ENCODE measurements at regions not wholly inside any gene's neighbourhood (a gene's known extent, or its start where the extent isn't known, plus 50 kb on each side); places are given as distances from the start of the nearest gene placed in this dataset.

DNA sequence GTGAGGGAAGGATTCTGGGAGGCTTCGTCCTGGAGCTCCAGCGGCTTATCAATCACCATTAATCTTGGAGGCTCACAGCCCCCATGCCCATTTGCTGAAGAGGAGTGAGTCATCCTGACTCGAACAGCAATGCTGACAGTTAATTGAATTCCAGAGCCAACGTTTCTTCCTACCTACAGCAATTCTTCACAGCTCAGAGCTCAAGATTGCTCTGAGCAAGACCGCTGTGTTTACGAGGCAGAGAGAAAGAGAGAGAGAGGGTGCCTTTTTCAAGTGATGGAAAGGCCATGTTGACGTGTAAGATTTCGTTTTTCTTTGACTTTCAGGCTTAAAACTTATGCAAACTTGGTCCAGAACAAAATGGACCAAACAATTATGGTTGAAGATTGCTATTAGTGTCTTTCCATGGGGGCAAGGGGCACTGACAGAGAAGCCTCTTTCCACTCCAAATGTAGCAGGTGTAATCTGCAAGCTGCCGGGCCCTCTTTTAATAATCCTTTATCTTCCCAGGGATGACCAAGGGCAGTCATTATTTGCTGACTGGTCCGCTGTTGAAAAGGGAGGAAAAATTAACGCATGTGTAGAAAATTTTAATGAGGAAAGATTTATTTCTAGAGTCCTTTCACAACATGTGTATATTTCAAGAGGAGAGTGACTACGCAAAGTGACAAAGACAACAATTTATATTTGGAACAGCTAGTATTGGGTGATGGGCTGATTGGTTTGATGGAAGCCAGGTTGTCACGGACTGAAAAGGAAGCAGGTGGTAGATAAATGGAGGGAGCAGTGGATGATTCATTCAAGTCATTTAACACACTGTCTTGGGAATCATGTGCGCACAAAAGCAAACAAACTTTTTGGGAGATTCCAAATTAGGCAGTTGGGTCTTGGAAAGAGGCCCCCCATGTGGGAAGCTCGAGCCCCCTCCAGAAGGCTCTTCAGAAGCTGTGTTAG lies 136.1 kb upstream of the IRF2BP2 start:
- no peak for DNase-seq (ENCODE audit: low read depth in 1 of 2, low spot score in 1 of 2)

DNA sequence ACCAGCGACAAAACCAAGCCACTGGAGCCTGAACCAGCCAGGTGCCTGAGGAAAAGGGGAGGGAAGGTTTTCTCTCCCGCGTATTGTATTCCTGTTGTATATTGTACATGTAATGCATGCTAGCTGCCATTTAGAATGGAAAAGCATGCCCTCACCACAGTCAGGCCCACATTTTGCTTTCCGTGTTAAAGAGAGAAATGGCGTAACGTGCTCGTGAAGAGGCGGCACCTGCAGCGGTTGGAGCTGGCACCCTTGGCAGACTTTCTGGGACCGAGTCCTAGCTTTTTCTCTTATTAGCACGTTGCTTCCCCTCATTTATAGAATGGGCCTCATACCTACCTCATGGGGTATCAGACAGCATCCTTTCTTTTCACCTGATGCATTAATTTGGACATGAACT lies 135.3 kb upstream of the IRF2BP2 start:
- DNase-seq (ENCODE audit: low read depth in 1 of 2, low spot score in 1 of 2): no peak

DNA sequence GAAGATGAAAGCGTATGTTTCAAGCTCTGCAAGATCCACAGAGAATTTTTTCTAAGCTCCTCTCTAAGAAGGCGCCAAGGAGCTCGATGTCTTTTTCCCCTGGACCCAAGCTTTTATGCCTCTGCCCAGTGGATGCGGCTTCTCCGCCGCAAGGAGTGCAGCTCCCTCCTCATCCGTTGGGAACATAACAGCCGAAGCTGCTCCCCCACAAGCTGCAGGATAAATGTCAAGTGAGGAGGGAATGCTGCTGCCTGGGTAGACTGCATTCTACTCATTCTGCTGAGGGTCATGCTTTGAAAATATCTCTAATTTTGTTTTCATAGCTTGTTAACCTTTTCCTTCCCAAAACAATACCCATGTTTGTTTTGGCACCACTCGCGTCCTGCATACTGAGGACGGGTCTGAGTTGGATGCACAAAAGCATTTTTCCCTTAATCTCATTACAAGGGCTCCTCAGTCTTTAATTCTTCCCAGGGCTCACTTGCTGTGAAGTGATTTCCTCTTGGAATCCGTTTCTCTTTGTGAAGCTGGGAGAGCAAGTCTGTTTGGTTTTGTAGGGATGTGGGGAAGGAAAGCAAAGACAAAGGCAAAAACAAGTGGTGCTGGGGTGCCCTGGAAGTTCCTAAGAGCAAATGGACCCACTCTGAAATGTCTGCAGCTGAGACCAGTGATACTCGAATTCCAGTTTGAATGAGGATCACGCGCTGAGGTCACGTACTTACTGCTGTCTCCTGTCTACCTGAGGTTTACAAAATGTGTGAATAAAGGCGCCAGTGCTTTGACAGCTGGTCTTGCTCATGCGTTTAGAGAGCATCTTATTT lies 134.0 kb upstream of the IRF2BP2 start:
- no peak for DNase-seq (ENCODE audit: low read depth in 1 of 2, low spot score in 1 of 2)

DNA sequence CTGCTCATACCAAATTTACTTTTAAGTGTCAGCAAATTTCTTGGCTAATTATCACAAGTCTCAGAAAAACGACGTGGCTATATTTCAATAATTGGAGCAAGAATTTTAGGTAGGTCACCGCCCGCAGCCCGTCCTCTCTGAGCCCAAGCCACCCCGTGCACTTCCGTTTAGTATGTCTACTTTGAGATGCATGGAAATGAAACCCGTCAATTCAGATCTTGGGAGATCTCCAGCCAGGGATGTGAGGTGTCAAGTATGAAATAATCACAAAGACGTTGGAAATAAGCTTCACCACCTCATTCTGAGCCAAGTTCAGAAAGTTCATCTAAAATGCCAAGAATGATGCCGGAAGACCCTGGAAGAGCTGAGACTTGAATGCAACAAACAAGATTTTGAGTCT lies 132.6 kb upstream of the IRF2BP2 start:
- DNase-seq (ENCODE audit: low read depth in 1 of 2, low spot score in 1 of 2): no peak

DNA sequence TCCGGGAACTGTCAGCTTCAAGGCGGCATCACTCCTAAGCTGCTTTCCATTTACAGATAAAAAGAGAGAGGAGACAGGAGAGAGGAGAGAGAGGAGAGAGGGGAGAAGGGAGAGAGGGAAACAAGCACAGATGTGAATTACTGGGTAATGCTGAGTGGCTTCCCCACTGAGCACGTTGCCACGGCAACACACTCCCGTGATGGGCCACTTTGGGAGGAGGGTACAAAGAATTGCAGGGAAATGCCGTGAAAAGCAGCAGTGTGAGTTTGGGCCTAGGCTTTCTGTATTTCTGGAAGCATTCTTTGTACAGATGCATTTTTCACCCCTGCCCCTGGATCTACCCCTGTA lies 128.0 kb upstream of the IRF2BP2 start:
- no peak for DNase-seq (ENCODE audit: low read depth in 1 of 2, low spot score in 1 of 2)

DNA sequence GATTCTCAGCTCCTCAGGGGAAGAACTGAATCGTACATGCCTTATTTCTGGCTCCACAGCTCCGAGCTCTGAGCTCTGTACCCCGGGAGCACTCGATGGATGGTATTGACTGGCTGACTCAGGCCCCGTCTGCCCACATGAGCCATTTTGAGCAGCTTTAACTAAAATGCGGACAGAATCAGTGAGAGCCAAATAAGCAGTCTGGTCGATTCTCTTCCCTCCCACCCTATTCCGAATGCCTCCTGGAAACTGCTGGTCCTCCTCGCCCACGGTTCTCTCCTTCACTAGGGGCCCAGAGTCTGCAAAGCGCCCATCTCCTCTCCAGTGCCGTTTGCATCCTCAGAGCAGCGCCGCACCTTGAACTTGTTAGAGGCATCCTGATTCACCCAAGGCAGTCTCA lies 125.9 kb upstream of the IRF2BP2 start:
- DNase-seq (ENCODE audit: low read depth in 1 of 2, low spot score in 1 of 2): no peak

DNA sequence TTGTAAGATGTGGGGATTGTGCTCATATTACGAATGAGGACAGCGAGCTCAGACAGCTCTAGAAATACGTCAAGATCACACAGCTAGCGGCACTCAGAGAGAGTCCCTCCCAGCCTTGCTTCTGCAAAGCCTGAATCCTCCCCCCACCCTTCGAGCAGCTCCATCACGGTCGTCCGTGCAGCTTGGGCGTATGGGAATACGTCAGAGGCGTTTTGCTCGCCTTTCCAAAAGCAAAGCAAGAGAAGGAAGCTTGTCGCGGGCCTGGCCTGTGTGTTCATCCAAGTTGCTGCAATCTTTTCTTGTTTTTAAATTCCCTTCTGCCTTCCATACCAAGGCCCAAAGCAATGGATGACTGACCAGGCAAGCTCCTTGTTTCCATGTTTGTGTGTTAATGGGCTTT lies 125.5 kb upstream of the IRF2BP2 start:
- no peak for DNase-seq (ENCODE audit: low read depth in 1 of 2, low spot score in 1 of 2)

DNA sequence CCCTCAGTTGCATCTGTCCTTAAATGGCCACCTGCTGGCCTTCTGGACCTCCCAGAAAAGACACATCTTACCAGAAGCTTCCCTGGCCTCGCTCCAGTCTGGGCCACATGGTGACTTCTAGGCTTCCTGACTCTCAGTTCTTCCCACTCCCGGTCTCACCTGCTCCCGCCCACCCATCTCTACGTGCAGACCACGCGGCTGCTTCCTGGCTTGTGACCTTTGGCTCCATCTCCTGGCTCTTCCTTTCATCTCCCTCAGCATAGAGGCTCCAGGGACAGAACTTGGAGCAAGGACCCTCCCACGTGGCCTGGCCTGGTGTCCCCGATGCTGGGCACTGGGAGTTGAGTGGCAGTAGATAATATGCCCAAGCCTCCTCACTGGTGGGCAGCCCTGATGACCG lies 124.9 kb upstream of the IRF2BP2 start:
- DNase-seq (ENCODE audit: low read depth in 1 of 2, low spot score in 1 of 2): no peak

DNA sequence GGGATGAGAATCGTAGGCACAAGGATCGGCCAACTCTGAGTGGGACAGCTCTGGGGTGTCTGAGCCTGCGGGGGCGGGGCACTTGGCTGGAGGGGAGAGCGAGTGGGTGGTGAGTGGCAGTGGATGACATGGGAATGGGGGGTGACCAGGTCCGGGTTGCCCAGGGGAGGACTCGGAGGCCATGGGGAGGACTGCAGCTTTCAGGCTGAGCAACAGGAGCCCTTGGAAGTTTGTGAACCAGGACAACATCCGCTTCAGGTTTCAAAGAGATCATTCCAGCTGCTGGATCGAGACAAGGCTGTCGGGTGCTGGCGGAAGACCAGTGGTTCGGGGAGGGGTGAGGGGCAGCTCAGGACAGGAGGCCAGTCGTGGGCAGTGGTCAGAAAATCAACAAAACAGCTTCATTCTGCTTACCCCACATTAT lies 124.4 kb upstream of the IRF2BP2 start:
- DNase-seq (ENCODE audit: low read depth in 1 of 2, low spot score in 1 of 2): no peak

DNA sequence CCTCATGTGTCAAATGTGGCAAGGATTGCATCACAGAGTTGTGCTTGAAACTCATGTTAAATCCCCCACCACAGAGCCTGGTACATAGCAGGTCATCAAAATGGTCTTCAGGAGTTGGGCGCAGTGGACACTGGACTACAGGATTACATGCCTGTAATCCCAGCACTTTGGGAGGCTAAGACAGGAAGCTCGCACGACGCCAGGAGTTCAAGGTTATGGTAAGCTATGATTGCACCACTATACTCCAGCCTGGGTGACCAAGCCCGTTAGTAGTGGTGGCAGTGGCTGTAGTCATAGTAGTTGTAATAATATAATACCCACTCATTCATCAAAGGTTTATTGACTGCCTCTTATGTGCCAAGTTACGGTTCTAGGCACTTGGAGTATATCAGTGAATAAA lies 123.4 kb upstream of the IRF2BP2 start:
- DNase-seq (ENCODE audit: low read depth in 1 of 2, low spot score in 1 of 2): no peak

DNA sequence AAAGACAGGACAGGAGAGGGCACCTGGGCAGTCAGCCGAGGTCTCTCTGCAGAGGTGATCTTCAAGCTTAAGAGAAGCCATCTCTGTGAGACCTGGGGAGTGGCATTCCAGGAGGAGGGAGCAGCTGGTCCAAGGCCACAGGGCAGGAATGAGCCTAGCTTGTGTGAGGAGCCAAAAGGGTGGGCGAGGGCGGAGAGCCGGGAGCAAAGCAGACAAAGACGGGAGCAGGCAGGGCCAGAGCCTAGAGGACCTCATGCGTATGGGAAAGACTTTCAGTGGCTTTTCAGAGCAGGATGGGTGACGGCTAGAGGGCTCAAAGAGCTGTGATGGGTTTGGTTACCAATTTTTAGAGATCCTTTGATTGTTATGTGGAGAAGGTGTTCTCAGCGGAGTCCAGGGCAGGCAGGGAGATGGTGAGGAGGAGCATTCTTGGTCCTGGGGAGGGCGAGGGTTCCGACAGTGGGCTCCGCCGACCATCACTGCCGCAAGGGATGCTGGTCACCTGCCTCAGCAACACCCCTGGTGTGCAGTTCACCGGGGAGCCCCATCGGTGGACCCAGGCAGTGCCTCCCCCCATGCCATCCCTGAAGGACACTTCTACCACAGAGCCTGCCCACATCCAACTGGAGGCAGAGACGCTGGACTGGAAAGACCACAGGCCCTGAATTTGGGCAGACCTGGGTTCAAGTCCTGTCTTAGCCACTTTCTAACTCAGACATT lies 122.9 kb upstream of the IRF2BP2 start:
- no peak for DNase-seq (ENCODE audit: low read depth in 1 of 2, low spot score in 1 of 2)

DNA sequence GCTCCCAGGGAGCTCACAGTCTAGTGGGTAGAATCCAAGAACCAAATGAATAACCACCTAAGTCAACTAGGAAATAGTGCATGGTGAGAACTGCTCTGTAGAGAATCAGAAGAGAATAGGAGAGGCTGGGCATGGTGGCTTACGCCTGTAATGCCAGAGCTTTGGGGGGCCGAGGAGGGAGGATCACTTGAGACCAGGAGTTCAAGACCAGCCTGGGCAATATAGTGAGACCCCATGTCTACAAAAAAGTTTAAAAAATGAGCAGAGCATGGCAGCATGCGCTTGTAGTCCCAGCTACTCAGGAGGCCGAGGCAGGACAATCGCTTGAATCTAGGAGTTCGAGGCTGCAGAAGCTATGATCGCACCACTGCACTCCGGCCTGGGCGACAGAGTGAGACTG lies 122.3 kb upstream of the IRF2BP2 start:
- no peak for DNase-seq (ENCODE audit: low read depth in 1 of 2, low spot score in 1 of 2)

DNA sequence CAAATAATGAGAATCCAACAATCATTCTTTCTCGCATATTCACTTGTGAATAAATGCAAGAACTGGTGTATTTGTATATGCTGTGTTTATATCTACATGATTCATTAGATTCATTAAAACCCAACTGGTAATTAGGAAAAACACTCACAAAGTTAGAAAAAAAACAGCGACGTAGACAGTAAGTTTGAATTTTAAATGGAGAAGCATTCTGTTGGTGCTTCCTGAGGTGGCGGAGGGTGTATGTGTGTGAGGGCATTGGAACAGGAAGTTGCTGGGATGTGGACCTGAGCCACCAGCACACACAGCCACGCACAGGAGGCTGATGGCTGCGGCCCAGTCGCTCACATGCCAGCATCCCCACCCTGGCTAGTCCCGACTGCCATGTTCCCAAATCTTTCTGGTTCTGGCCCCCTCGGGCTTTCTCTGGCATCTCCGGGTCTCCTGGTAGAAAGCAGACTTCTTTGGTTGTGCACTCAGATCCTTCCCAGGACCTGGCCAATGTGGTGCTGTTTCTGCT lies 121.6 kb upstream of the IRF2BP2 start:
- no peak for DNase-seq (ENCODE audit: low read depth in 1 of 2, low spot score in 1 of 2)

DNA sequence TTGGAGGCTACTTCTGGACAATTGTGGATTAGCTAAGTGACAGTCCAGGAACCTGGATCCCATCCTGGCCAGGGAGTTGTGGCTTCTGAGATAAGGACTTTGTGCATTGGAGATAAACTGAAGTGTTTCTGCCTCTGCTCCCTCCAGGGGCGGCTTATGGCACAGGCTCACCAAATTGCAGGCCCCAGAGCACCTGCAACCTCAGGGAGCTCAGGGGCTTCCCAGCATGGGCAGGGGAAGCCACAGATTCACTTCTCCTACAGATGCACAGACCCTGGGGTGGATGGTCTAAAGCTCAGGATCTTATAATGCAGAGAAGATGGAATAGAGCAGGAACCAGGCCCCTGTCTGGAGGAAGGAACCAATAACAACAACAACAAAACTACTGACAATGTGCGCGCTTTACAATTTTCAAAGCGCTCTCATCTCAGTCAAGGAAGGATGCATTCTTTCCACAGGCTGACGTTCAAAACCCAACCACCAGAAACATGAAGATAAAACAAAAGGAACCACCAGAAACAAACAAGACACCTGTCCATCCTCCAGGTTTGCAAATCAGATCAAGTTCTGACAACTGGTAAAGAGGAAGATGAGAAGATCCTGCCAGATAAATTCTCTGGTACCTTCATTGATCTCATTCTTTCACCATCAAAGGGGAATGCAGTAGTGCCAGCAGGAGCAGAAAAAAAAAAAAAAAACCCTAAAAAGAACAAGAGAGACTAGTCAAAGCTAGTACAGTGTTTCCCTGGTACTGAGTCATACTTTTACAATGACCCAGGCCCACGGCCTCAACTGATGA lies 121.0 kb upstream of the IRF2BP2 start:
- no peak for DNase-seq (ENCODE audit: low read depth in 1 of 2, low spot score in 1 of 2)

DNA sequence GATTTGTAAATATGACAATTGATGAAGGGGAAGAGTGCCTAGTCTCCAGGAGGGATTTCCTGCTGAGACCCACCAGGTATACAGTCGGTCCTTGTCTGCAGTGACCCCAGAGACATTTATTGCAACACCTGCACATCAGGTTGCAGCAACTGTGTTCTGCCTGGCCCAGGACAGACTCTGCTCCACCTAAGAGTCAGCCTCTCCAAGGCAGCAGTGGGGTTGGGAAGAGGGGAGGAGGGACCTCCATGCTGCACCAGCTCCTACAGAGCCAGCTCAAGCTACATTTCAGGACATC lies 120.4 kb upstream of the IRF2BP2 start:
- DNase-seq (ENCODE audit: low read depth in 1 of 2, low spot score in 1 of 2): no peak

DNA sequence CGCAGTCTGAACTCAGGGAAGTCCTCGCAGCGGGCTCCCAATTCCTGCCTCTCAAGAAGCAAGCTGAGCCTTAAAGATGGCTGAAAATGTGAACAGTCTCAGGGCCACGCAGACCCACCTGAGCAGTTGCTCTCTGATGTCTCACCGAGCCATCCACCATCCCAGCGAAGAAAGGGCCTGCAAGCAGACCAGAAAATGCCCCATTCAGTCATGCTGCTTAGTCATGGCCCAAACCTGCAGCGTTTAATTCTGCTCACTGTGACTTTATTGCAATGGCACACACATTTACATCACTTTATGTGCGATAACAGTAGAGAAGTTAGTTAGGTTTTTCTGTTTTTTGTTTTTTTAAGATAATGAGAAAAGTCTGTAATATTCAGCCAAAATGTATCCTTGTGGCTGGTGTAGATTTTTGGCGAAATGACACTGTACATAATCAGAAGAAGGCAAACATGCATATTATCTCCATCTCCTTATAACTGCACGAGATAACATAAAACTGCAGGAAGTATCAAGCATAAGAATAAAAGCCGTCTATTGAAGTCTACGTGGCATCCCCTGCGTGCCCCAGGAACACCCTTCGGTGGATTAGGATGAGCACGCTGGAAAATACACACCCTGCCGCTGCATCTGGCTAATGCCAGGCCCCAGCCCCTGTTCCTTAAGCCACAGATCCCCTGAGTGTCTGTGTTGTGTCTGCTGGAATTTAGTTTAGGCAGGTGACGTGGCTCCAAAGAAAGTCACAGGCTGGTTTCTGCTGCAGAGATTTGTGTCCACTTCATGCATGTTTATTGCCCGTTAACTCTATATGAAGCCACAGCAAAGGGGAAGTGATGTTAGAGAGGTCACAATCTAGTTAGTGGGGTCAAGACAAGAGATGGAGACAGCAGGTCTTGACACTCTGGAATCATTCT lies 119.8 kb upstream of the IRF2BP2 start:
- no peak for DNase-seq (ENCODE audit: low read depth in 1 of 2, low spot score in 1 of 2)

DNA sequence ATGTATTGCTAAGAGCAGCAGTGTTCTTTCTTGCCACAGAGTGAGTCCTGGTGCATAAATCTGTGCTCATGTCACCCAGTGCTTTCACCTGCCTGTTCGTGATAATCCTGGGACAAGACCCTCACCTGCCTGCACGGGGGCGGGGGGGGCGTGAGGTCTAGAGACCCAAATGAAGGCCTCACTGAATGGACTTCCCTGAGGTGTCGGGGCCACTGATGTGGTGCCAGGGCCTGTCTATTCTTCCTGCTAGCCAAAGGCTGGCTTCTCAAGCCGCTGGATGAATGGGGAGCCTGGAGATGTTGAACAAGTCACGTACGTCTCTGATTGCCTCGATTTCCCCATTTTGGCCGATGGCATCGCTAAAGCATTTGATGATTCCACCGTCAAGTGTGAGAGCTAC lies 118.8 kb upstream of the IRF2BP2 start:
- DNase-seq (ENCODE audit: low read depth in 1 of 2, low spot score in 1 of 2): no peak

DNA sequence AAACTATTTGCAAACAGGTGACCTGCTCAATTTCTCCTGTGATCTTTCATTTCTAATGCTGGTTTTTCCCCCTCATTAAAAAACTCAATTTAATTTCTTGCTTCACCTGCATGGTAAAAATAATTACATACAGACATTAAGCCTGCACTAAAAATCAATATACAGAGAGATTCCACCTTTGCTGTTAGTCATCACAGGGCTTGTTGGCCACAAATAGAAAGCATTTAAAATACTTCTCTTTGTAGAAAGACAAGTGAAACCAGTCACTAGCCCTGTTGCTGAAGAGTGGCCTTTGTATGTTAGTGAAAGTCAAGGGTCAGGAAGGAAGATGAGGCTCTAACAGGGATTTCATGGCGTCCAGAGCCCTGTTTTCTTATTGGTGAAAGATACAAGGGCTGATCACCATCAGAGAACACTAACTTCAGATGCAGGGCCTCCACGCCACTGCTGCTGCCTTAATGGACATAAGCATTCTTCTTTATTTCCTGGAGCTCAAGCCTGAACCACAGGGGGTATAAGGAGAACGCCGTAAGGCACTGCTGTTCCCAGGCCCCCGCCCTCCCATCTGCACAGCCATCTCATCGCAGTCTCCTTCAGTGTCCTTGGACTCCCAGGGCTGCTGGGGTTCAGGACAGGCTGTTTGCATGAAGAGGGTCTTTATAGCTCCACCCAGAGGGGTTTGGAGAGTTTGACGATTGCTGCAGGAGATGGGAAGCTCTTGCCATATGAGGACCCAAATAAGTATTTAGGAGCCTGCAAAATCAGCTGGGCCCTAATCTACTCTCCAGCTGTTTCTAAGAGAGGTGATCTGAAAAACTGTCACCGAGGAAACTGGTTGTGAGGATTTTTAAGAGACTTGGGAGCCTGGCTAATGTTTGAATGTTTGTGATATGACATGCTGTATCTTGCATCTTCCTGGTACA lies 117.3 kb upstream of the IRF2BP2 start:
- no peak for DNase-seq (ENCODE audit: low read depth in 1 of 2, low spot score in 1 of 2)
